HG03060 (cell line): ENCODE measurements at regions not wholly inside any gene's neighbourhood (a gene's known extent, or its start where the extent isn't known, plus 50 kb on each side); places are given as distances from the start of the nearest gene placed in this dataset.

Experiments
- ATAC-seq: cut with Tn5 transposase; IDR thresholded peaks from one replicate; pipeline ENCODE4 v1.9.1; 2021; ENCODE audit warnings: low read depth, moderate number of reproducible peaks; ENCODE audit not compliant: unreplicated experiment

DNA sequence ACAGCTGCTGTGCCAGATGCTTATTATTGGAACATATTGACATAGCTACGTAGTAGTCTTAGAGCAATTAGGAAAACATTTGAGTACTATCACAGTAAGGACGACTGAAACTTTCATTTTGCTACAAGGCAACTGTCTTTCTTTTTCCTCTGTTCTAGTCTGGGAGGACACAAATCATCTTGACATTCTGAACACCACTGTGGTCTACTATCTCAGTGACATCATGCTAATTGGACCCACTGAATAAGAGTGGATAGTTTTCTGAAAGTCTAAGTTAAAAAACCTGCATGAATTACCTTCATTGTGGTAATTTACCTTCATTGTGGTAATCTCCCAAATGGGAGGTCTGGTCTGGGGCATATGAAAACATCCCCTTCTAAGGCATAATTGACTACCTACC is 163.3 kb upstream of the MOCS1 start:
- no peak for ATAC-seq

DNA sequence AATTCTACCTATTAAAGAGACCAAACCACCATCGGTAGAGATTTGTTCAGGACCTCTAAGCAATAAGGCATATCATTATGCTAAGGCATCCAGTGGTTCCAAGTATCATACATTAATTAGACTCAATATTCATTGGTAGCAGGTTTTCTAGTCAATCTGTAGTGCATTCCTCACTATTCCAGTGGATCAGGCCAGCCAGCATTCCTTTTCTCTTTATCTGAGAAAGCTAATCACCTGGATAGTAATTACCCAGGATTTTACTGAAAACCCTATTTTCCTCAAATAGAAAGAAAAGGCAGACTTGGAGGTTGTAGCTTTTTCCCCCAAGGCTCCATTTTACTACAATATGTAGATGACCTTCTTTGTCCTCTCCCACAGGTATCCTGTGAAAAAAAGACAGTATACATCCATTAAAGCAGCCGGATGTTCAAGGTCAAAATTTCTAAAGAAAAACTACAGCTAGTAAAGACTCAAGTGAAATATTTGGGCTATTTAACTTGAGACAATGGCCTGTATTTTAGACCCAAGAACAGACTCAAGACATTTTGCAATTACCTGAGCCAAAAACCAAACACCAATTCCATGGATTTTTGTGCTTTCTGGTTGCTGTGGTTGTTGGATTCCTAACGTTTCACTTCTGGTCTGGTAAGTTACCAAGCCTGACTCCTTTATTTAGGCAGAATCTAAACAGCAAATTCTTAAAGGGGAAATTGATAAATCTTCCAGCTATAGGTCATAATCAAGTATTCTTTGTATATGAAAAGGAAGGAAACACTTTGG is 149.1 kb upstream of the MOCS1 start:
- ATAC-seq: no peak

DNA sequence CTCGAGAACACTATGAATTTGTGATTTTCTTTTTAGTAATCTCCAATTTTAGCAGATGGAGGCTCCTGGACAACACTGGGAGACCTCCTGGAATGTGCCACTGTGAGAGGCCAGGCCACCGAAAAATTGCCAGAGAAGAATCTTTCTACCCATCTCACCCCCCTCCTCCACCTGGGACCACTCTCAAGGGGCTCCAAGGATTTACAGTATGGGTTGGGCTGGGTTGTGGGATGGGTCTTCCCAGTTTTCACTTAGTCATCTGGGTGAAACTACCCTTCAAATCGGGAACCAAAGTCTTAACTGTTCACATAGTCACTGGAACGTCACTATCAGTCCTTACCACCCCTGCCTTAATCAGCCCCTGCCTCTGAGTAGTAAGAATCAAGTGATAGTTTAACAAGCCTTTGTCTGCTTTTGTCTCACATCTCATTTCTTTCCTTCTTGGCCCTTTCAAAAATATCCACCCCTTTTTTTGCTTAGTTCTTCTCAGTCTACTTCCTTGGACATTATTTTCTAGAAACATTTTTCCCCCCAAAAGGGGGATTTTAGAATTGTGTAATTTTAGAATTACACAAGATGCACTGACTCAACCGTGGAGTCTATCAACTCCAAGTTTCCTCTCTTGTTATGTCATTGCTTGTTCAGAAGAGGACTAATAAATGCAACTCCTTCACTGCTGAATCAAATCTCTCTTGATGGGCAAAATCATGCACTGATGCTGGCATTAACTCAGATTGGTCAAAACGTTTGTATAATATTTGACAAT is 148.2 kb upstream of the MOCS1 start:
- ATAC-seq: no peak

DNA sequence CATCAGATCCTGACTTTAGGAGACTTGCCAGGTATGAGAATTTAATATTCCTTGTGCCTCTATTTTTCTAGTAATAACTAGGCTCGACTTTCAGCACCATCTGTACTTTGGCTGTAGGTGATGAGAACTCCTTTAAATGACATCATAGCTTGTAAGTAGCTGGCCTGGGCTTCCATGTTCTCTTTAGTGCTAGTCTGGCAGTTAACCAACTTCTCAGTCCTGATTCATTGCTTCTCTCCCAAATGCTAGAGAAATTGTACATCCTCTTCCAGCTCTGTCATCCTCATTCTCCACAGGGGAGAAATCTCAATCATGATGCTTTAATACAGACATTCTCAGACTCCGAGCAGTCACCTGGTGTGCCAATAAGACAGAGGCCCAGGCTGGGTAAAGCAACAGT is 143.5 kb upstream of the MOCS1 start:
- no peak for ATAC-seq

DNA sequence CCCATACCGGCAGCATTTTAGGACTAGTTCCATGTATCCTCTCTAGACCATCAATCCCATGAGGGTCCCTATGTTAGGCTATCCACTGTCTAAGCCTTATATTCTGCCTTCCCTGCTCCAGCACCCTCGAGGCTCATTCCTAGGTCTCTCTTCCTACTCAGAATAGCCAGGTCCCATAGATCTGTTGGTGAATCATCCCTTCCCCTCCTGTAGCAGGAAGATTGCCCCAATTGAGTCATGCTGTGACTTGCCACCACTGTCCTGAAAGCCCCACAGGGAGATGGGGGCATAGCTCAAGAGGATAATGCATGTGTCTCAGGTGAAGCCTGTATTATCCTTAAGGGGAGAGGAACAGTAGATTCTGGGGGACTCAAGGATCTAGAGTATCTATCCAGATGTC is 143.1 kb upstream of the MOCS1 start:
- no peak for ATAC-seq

DNA sequence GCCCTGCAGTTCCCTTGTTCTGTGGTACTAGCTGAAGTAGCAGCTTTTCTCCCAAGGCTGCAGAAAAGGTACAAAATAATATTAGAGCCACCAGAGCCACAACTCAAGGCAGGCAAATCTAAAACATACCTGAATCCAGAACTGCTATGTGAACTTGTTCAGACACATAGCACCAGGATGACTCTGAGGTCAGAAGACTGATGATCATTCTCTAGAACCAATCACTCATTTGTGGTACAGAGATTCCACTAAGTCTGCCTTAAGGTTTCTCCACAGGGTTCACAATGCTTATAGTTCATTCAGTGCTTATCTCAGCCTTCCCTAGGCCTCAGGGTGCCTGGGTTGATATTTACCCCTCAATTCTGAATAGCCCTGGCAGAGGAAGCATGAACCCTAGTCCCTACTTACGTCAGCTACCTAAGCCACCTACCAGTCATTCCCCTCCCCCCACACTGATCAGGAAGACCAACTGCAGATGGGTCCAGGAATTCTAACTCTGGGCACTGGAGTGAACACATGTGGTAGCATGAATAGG is 140.9 kb upstream of the MOCS1 start:
- no peak for ATAC-seq

DNA sequence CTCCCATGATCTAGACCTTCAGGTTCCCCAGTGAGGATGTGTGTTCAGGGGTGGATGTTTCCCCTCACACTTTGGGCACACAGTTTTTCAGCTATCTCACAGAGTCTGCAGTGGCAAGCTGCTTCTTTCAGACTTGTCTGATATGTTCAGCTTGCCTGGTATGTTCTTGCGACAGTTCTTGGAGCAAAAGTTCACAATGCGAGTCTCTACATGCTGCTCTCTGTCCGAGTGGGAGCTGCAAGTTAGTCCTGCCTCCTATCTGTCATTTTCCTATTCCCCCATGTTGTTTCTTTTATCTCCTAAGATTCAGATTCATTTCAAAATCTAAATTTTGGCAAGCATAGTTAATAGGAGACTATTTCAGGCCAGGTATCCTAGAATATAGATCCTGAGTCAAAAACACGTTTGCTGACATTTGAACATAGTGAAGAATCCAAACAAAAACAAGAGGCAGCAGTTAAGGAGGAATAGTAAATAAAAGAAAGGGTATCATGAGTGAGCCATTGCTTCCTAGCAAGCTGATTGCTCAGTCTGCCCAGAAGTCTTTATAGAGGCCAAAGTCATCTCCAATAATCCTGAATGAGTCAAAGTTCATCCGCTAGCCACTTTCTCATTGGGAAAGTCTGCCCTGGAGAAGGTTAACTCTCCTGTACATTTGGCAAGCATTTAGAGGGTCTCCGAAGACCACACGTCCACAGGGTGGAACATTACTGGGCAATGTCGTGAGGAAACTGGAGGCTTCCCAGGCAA is 140.2 kb upstream of the MOCS1 start:
- no peak for ATAC-seq

DNA sequence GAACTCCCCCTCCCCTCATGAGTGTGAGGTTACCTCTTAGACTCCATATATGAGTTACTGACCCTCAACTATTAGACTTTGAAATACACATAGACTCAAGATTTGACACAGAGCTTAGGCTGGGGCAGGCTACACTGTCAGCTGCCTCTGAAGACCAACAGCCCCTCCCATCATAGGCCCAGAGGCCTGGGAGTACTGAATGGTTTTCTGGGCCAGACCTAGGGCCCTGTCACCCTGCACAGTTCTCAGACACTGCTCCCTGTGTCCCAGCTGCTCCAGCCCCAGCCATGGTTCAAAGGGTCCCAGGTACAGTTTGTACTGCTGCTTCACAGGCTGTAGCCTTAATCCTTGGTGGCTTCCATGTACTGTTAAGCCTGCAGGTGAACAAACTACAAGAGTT is 132.1 kb upstream of the MOCS1 start:
- ATAC-seq: no peak

DNA sequence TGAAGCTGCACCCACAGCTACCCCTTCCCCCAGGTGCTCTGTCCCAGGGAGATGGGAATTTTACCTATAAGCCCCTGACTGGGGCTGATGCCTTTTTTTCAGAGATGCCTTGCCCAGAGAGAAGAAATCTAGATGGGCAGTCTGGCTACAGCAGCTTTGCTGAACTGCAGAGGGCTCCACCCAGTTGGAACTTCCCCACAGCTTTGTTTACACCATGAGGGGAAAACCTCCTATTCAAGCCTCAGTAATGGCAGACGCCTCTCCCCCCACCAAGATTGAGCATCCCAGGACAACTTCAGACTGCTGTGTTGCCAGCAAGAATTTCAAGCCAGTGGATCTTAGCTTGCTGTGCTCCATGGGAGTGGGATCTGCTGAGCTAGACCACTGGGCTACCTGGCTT is 122.6 kb upstream of the MOCS1 start:
- ATAC-seq: no peak

DNA sequence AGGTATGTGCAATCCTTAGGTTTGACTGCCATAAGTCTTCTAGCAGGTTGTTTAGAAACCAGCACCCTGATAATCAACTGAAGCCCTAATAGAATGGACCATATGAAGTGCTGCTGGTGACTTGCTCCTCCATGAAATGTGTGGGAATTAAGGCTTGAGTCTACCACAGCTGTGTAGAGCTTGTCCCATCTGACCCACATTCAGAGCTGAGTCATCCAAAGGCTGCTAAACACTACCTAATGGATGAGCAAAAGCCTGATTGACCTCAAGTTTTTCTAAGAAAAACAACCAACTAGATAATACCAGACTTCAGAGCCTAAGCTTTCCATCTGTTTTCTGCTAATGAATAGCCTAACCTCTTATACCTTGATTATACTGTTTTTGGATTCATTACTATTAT is 120.3 kb upstream of the MOCS1 start:
- ATAC-seq: no peak

DNA sequence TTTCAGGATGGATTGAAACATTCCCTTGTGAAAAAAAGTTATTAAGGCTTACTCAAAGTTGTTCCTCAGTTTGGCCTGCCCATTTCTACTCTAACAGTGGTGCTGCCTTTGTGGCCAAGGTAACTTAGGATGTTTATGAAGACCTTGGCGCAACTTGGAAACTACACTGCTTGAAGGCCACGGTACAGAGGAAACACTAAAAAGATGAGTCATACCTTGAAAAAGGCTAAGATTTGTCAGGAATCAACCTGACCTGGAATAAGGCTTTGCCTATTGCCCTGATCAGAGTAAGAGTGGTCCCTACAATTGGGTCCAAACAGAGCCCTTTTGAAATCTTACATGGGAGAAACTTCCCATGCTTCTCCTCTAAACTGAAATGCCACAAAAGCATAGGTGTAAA is 119.9 kb upstream of the MOCS1 start:
- ATAC-seq: no peak

DNA sequence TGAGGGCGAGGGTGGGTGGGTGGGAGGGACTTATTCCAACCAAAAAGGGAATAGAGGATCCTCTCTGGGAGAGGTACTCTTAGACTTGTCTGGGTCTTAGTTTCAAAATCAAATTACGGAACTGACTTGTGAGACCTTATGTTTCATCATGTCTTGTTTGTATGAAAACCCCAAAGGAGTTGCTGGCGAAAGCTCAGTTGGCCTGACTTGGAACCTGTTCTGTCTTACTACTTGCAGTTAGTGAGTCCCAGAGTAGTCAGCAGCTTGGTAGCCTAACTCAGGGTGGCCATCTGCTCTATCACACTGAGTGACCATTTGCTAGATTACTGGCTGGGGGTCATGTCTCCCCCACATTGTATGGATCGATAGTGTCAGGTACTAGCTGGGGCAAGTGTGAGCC is 114.9 kb upstream of the MOCS1 start:
- ATAC-seq: no peak

DNA sequence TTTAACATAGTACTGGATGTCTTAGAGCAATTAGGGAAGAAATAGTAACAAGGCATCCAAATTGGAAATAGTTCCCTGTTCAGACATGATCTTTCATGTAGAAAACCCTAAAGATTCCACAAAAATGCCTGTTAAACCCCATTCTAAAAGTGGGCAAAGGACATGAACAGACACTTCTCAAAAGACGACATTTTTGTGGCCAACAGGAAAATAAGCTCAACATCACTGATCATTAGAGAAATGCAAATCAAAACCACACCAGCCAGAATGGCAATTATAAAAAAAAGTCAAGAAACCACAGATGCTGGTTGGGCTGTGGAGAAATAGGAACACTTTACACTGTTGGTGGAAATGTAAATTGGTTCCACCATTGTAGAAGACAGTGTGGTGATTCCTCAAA is 109.9 kb upstream of the MOCS1 start:
- ATAC-seq: no peak

DNA sequence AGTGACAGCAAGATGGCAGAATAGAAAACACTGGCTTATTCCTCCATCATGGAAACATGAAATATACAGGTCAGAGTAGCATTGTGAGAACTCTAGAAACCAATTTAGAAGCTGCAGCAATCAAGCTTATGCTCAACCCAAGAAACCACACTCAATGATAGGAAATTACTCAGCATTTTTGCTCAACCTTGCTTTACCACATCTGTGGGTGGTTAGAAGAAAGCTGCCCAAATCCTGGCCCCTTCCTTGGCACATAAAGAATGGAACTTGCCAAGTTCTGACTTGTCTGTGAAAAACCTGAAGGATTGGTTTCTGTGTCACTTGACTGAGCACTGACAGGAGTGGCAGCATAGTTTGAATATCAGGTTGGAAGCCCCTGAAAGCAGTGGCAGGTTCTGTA is 108.0 kb upstream of the MOCS1 start:
- no peak for ATAC-seq

DNA sequence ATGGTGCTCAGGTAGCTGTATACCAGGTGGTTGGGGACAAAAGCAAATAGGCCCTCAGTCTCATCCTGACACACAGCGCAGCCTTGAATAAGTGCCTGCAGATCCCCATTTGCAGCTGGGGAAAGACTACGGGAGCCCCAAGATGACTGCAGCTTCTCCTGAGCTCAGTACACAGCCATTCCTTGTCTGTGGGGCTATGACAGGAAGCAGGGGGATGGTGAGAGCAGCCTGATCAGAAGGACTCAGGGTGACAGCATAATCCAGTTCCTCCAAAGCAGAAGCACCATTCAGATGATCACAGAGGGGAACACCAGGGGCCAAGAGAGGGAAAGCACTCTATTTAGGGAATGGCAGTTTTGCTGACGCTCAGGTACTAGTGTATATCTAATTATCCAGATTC is 104.8 kb upstream of the MOCS1 start:
- ATAC-seq: no peak

DNA sequence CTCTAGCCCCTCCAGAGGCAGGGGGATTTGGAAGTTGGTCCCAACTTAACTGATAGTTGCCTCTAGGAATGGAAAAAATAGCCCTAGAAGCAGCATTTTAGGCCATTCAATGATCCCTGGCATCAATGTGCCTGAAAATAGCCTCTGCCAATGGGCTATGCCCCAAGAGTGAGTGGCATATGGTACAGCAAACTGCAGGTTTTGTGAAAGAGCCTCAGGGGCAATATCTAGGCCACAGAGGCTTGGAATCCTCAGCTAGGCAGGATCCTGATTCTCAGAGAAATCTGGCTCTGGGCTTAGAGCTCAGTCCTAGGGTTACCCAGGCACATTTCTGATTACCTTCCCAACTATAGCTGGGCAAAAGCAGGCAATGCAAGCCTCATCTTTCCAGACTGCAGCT is 104.4 kb upstream of the MOCS1 start:
- no peak for ATAC-seq

DNA sequence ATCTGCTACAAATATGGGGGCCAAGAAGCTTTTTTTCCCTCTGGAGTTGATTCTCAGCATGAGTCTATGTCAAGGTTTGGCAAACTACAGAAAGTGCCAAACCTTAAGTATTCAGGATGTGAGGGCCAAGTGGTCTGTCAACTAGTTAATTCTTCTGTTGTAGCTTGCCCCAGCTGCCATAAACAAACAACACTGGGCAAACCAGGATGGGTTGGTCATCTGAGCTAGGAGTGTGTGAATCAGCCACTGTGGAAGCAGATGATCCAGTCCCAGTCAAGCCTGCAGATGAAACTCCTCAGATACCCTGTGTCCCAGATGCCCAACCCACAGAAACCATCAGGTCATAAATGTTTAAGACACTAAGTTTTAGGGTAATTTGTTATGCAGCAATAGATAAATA is 103.0 kb upstream of the MOCS1 start:
- ATAC-seq: no peak

DNA sequence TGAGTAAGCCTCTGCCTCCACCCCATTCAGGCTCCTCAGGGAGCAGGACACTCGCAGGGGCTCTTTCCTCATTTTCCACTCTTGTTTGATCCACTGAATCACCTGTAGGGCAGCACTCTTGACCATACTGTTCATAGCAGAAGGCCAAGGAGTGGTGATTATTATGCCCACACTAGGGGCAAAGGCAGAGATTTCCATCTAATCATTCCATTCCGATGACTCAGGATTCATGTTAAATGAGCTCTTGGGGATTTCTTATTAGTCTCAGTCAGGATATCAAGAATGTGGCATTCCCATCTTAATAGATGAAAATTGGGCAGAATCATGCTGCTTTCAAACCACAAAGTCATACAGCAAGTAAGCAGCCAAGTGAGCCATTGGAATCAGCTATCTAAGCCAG is 101.9 kb upstream of the MOCS1 start:
- ATAC-seq: no peak

DNA sequence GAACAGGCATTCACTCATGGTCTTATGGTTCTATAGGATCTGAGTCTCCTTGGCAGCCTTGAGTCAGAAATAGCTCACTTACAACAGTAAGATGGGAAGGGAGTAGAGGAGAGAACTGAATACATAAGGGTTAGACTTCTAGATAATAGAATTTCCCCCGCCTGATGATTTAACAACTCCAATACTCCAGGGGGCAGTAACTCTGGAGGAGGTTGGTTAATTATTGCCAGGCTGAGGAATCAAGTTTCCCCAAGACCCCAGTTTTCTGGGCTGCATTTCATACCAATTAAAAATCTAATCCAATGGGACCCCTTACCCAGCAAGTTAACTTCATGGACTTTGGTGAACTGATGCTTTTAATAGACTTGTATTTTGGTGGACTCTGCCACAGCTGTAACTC is 94.2 kb upstream of the MOCS1 start:
- ATAC-seq: no peak

DNA sequence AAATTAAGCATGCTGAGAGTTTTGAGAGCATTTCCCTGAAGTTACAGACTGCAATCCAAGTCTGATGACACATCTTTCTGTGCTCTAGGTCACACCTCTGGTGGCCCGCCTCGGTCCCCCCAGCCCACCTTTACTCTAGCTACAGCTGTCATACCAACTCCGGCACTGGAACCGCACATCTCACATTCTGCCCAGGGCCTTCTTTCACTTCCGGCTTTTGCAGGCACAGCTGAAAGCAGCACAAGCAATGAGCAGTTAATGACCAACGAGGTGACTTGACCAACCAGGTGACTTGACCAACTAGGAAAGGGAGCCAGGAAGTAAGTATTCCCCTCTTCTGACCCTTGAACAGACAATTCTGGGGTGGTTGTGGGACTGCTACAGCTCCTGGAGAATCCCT is 88.6 kb upstream of the MOCS1 start:
- ATAC-seq: no peak

DNA sequence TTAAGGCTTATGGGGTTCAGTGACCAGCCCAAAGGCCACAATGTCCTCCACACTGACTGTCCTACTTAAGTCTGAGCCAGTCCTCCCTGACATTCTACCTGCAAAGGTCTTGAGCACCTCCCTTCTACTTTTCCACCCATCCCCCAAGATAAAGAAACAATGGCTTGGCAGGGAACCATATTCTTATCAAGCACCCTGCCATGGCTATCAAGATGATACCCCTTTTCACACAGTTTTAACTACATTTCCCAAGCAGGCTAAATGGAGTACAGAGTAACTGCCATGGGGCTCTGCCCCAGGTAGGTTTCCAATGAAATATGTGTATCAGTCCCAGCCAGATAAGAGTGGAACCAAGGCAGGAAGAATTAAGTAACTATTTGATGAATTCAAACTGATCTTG is 85.9 kb upstream of the MOCS1 start:
- no peak for ATAC-seq
